DMS153 treated with DMSO at 0.1 percent for 48 hours (cell line): ENCODE measurements at regions not wholly inside any gene's neighbourhood (a gene's known extent, or its start where the extent isn't known, plus 50 kb on each side); places are given as distances from the start of the nearest gene placed in this dataset.

Experiments used
- DNase-seq: peaks from one replicate; lab custom pipeline; 2025; ENCODE audit not compliant: unreplicated experiment; lab: John Stamatoyannopoulos, UW

- no peak for DNase-seq
Observed at GRCh38 chr13:90974249-90974975, 373.1 kb upstream of the MIR17HG start.

GRCh38 chr13:90979059-90979458 is 368.4 kb upstream of the MIR17HG start:
- no peak for DNase-seq

DNA sequence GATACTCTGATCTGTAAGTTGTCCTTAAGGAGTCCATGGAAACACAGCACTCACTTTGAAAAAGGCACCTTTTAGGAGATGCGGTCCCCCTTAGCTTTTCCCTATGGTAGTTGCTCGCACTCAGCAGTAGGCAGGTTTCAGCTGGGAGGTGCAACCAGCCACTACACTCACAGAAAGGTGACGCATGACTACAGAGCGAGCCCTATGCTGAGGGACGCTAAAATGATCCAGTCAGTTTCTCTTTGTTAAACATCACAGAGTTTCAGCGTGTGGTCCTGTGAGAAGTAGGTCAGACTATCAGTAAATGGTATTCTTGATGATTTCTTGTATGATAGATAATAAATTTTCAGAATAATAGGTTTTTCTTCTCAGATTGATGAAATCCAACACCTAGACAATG is 362.7 kb upstream of the MIR17HG start:
- DNase-seq, result no peak

DNA sequence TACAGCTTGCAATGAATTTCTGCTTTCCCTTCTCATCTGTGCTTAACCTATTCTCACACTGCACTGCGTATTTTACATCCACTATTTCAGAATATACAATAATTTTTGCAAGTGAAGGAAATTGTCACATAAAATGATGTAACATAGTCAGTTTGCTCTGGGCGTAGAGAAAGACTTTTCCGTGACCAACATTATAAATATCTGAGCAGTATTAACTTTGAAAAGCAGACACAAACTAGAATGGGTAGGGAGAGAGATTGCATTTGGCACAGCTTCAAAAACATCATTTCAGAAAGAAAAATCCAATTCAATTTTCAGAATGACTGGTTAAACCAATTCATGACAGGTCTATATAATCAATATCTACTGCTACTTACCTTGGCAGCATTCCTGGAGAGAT is 352.5 kb upstream of the MIR17HG start:
- DNase-seq, result no peak

GRCh38 chr13:90995614-90996013 is 351.9 kb upstream of the MIR17HG start:
- DNase-seq, result no peak

GRCh38 chr13:90997951-90998350 is 349.5 kb upstream of the MIR17HG start:
- DNase-seq, result no peak

GRCh38 chr13:90999401-90999800 is 348.1 kb upstream of the MIR17HG start:
- no peak for DNase-seq

DNA sequence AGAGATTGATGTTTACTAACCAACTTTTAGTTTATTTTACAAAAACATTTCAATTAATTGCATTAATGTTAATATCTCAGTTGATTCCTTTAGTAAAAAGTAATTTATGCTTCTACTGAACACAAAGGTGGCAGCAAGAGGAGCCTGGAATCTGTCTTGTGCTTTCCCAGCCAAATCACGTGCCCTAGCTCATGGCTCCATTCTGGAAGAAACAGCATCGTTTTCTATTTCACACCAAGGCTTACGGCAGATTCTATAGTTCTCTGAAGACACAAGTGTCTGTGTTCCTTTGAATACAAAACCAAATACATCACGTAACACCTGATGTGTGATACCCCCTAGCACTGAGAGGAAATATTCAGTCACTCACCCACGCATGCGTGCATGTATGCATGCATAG is 346.1 kb upstream of the MIR17HG start:
- DNase-seq, result no peak

DNA sequence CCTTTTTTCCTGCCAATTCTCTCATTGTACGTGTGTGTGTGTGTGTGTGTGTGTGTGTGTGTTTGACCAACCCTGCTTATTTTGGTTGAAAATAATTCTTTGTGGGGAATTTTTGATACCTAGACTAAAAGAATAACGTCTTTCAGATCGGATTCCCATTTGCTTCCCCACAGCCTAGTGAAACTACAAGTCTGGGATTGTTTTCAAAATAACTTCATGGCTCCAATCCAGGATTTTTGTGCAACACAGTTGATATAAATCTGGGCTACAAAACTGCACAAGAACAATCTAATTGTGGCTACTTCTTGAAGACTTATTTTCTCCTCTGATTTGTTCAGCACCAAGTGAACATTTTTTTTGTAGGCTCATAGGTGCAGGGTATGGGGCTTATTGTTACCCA is 332.8 kb upstream of the MIR17HG start:
- DNase-seq, result no peak

- peak; percentile 7 for DNase-seq
Observed at GRCh38 chr13:91017031-91017668, 330.3 kb upstream of the MIR17HG start.

DNA sequence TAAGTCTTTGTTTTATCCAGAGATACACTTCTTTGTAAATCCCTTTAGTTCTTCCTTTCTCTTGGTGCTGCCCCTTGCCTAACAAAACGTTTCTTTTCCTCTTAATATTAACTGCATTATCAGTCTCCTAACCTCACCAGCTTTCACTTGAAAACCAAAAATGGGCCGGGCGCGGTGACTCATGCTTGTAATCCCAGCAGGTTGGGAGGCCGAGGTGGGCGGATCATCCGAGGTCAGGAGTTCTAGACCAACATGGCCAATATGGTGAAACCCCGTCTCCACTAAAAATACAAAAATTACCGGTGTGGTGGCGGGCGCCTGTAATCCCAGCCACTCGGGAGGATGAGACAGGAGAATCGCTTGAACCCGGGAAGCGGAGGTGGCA is 329.8 kb upstream of the MIR17HG start:
- DNase-seq, result no peak

DNA sequence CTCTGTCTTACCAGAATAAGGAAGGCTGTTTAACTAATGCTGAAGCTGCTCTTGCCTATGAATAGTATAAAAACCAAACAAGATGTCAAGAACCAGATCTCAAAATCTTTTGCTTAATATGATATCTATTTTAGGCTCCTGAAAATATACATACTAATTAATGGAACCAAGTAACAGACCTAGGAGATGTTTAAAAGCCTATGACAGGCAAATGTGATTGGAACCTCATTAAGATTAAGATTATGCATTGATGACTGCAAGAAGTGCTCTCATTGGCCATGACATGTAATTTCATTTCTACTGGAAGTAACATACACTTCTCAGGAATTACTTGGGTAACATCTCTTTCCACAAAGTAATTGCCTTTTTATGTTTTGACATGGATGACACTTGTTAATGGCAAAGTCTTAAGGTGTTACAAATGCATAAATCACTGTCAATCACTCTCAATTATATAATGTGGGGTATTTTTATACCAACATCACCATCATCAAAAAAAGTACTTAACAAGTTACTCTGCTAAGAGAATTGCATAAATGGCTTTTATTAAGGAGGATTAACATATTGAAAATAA is 326.9 kb upstream of the MIR17HG start:
- DNase-seq, result no peak

GRCh38 chr13:91024157-91024792 is 323.2 kb upstream of the MIR17HG start:
- DNase-seq, result no peak

GRCh38 chr13:91025442-91025841 is 322.0 kb upstream of the MIR17HG start:
- no peak for DNase-seq

DNA sequence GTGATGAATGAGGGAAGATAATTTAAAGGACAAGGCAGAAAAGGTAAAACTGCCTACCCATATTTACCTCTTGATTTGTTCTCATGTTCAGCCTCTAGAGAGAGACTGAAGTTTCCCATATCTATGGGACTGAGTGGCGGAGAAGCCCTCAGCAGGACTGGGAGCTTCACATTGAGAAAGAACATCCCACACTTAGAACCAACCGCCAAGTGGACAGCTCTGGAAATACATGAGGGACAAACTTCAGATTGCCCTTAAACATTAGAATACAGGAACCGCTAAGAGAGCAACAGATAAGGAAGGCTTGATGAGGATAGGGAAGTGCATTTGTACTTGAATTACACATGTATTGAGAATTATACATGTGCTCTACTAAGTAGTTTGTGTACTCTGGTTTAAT is 316.0 kb upstream of the MIR17HG start:
- DNase-seq, result no peak

DNA sequence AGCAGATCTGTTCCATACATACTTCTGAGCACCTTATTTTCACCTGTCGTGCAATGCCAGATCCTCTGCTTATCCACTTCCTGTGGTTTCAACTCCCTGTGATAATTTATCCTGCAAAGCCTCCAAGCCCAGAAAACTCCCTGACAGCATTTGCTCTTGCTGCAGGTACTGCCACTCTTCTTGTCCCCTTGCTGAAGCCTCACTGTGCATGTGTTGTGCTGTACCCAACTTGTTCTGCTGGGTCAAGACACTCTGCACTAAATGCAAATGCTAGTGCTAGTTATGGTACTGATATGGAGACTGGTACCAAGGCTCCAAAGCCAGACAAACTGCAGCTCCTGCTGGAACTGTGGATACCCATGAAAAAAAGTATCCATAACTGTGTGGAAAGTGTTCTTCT is 315.4 kb upstream of the MIR17HG start:
- DNase-seq, result no peak

GRCh38 chr13:91036886-91037285 is 310.6 kb upstream of the MIR17HG start:
- no peak for DNase-seq

DNA sequence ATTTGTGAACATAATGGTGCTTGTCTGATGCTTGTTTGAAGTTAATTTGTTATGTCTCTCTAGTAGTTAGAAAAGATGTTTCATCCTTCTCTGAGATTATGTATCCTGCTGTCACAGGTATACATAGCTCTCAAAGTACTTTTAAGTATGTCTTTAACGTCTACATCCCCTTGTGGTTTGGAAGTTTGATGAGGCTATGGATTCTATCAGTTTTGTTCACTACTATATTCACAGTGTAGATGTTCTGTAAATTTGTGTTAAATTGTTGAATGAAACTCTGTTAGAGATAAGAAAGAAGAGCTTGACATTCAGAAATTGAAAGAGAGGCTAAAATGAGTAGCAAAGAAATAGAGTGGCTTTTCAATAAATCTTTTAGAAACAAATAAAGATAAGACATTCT is 304.6 kb upstream of the MIR17HG start:
- no peak for DNase-seq

- DNase-seq, result no peak
Observed at GRCh38 chr13:91045351-91046034, 302.0 kb upstream of the MIR17HG start.

- DNase-seq, result no peak
Observed at GRCh38 chr13:91046715-91047327, 300.7 kb upstream of the MIR17HG start.

DNA sequence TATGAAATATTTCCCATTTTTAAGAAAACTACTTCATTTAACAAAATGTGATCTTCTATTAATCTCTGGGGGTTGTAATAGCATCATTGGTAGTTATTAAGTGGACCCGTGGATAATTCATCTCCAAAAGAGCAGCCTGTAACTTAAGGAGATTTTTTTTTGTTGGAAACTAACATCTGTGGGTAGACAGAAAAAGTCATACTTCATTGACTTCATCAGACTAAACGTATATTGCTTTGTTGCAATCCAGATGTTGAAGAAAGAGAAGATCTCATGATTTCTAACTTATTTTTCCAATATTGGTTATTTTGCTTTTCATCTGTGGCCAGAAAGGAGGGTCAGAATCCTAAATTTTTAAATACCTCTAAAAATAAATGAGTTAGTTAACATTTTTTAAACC is 296.5 kb upstream of the MIR17HG start:
- no peak for DNase-seq
